AG04450 (cell line): ENCODE measurements at regions not wholly inside any gene's neighbourhood (a gene's known extent, or its start where the extent isn't known, plus 50 kb on each side); places are given as distances from the start of the nearest gene placed in this dataset.

Experiments used
- CTCF ChIA-PET: fragments of 300-600, 350-600 bp; formaldehyde crosslinking; extraction: SDS; loops from one replicate; lab custom pipeline; 2022; ENCODE audit warnings: antibody characterized with exemption, inconsistent platforms; lab: Charles Lee
- POLR2A ChIA-PET: fragments of 350-600 bp; formaldehyde crosslinking; extraction: SDS; loops from one replicate; lab custom pipeline; 2021; ENCODE audit warnings: antibody characterized with exemption, inconsistent platforms; lab: Yijun Ruan, JAX
- DNase-seq: peaks from one replicate; pipeline ENCODE4 v3.0.0-alpha.2; 2011; ENCODE audit warnings: low read depth, low spot score
- H3K27ac ChIP-seq: one replicate; pipeline ENCODE4 v1.5.1; 2012; ENCODE audit warnings: low read depth, low read length, control low read depth
- H3K27me3 ChIP-seq: one replicate; pipeline ENCODE4 v1.6.0; 2012; ENCODE audit warnings: low read length; ENCODE audit not compliant: control insufficient read depth, insufficient read depth
- H3K4me3 ChIP-seq: 2 replicates; pipeline ENCODE4 v1.5.1; 2011; ENCODE audit warnings: mild to moderate bottlenecking, low read depth, low read length, control low read depth
- H3K9me3 ChIP-seq: 2 replicates; pipeline ENCODE4 v1.5.1; 2012; ENCODE audit warnings: low read length; ENCODE audit not compliant: control insufficient read depth, insufficient read depth
- TF ChIP-seq, protein P1 (sequence below): IDR thresholded peaks from 2 replicates; pipeline ENCODE4 v1.5.1; 2011; ENCODE audit warnings: low read depth, low read length, control low read depth, inconsistent platforms

DNA sequence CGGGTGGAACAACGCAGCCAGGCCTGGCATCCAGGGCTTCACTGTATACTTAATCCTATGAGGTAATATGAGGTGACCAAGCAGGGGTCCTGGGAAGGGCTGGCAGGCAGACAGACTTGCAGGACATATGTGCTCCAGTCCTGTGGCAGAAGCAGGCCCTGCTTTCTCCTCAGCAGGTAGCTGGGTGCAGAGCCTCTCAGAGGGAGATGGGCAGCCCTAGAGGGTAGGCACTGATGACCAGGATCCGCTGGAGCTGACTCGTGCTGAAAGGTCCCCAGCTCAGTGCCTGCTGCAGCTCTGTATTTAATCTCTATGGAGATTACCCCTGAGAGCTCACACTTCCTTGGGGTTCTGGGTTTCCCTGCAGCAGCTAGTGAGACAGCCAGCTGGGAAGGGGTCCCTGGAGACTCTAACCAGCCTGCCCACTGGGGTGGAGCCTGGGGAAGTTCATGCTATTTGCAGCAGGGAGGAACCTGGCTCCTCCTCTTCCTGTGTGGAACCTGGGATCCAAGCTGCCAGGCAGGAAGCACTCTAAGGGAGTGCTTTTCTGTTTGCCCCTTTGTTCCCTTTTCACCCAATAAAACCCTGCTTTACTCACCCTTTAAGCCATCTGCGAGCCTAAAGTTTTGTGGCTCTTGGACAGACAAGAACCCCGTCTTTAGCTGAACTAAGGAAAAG lies 339.2 kb downstream of the DCAF12L2 start:
- H3K4me3 ChIP-seq = no peak overlapping the region
- H3K9me3 ChIP-seq = peaks cover 6% of the 10 kb centered on the region; the same call in 1 of the 2 replicates
- H3K27ac ChIP-seq = no peak overlapping the region
- ChIA-PET CTCF (no interaction called here), POLR2A (no interaction called here)
- DNase-seq = no peak
- TF ChIP-seq, protein P1, sequence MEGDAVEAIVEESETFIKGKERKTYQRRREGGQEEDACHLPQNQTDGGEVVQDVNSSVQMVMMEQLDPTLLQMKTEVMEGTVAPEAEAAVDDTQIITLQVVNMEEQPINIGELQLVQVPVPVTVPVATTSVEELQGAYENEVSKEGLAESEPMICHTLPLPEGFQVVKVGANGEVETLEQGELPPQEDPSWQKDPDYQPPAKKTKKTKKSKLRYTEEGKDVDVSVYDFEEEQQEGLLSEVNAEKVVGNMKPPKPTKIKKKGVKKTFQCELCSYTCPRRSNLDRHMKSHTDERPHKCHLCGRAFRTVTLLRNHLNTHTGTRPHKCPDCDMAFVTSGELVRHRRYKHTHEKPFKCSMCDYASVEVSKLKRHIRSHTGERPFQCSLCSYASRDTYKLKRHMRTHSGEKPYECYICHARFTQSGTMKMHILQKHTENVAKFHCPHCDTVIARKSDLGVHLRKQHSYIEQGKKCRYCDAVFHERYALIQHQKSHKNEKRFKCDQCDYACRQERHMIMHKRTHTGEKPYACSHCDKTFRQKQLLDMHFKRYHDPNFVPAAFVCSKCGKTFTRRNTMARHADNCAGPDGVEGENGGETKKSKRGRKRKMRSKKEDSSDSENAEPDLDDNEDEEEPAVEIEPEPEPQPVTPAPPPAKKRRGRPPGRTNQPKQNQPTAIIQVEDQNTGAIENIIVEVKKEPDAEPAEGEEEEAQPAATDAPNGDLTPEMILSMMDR = no peak
- H3K27me3 ChIP-seq = no peaks in the 10 kb centered on the region

DNA sequence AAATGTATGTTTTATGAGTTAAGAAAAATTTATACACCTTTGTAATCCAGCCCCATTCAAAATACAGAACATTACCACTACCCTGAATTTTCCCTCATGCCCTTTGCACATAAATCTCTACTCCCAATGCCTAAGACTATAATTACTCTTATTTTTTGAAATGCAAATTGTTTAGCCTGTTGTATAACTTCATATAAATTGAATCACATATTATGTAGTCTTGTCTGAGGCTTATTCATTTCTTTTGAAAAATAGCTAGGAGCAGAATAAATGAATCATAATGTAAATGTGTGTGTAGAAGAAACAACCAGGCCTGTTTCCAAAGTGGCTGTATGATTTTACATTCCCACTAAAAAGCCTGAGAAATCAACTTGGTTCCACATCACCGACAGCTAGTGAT lies 319.8 kb downstream of the DCAF12L2 start:
- CTCF ChIA-PET = no interaction called here
- POLR2A ChIA-PET = no interaction called here
- H3K27ac ChIP-seq = no peak overlapping the region
- TF ChIP-seq, protein P1 = no peak
- H3K27me3 ChIP-seq = no peaks in the 10 kb centered on the region
- no peaks in the 10 kb centered on the region for H3K9me3 ChIP-seq
- no peak for DNase-seq
- H3K4me3 ChIP-seq = no peak overlapping the region

DNA sequence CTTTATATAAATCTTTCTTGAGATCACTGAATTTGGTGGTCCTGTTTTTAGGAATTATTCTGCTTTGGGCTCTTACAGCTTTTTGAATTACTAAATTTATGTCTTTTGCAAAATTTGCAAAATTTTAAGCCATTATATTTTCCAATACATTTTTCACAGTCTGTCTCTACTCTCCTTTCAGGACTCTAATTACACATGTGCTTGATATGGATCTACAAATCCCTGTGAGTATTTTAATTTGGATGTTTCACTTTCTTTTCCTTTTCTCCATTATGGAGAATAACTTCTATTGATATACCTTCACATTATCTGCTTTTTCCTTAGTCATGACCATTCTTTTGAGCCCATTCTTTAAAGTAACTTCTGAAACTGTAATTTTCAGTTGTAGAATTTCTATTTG lies 315.4 kb downstream of the DCAF12L2 start:
- POLR2A ChIA-PET = no interaction called here
- H3K27ac ChIP-seq = no peak overlapping the region
- no peak for DNase-seq
- H3K27me3 ChIP-seq = no peaks in the 10 kb centered on the region
- no peaks in the 10 kb centered on the region for H3K9me3 ChIP-seq
- no peak overlapping the region for H3K4me3 ChIP-seq
- TF ChIP-seq, protein P1 = no peak
- CTCF ChIA-PET = no interaction called here

DNA sequence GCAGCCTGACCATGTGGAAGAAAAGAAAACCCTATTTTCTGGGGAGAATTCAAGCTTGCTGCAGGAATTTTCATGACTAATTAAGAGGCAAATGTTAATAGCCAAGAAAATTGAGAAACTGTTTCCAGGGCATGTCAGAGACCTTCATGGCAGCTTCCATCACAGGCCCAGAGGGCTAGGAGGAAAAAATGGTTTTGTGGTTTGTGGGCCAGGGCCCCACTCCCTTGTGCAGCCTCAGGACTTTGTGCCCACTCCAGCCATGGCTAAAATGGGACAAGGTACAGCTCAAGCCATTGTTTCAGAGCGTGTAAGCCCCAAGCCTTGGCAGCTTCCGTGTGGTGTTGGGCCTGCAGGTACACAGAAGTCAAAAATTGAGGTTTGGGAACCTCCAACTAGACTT lies 282.9 kb downstream of the DCAF12L2 start:
- Histone ChIP-seq H3K27ac (no peak overlapping the region), H3K9me3 (peaks cover 3% of the 10 kb centered on the region; the same call in 1 of the 2 replicates), H3K4me3 (no peak overlapping the region), H3K27me3 (no peaks in the 10 kb centered on the region)
- TF ChIP-seq, protein P1 = no peak
- ChIA-PET POLR2A (no interaction called here), CTCF (no interaction called here)
- DNase-seq = no peak

DNA sequence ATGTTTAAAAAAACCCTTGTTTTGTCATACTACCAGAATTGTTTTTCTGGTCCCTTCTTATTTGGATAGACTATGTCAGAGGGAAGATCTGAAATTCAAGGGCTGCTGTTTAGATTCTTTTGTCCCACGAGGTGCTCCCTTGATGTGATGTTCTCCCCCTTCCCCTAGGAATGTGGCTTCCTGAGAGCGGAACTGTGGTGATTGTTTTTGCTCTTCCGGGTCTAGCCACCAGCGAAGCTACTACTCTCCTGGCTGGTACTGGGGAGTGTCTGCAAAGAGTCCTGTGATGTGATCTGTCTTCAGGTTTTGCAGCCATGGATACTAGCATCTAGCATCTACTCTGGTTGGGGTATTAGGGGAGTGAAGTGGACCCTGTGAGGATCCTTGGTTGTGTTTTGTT lies 271.1 kb downstream of the DCAF12L2 start:
- Histone ChIP-seq H3K27ac (no peak overlapping the region), H3K4me3 (no peak overlapping the region), H3K27me3 (no peaks in the 10 kb centered on the region), H3K9me3 (peaks cover 4% of the 10 kb centered on the region; the same call in 1 of the 2 replicates)
- ChIA-PET POLR2A (no interaction called here), CTCF (no interaction called here)
- no peak for DNase-seq
- TF ChIP-seq, protein P1 = no peak
